ENCODE measurements at regions not wholly inside any gene's neighbourhood (a gene's known extent, or its start where the extent isn't known, plus 50 kb on each side); places are given as distances from the start of the nearest gene placed in this dataset.

GRCh38 chr9:38342532-38342931 is 50.0 kb upstream of the ALDH1B1 start:
- intact Hi-C loops (cut with micrococcal nuclease), result no loop called here
- H3K27ac Mint-ChIP-seq, result no peak overlapping the region
- no peak overlapping the region for H3K4me3 Mint-ChIP-seq (ENCODE audit: low read depth)
- no peak for DNase-seq (ENCODE audit: low spot score)
- no peaks in the 10 kb centered on the region for H3K4me1 Mint-ChIP-seq (ENCODE audit: low read depth)
- no peaks in the 10 kb centered on the region for H3K9me3 Mint-ChIP-seq
- no peaks in the 10 kb centered on the region for H3K27me3 Mint-ChIP-seq (ENCODE audit: low read depth)
- H3K36me3 Mint-ChIP-seq (ENCODE audit: low read depth), result no peaks in the 10 kb centered on the region

DNA sequence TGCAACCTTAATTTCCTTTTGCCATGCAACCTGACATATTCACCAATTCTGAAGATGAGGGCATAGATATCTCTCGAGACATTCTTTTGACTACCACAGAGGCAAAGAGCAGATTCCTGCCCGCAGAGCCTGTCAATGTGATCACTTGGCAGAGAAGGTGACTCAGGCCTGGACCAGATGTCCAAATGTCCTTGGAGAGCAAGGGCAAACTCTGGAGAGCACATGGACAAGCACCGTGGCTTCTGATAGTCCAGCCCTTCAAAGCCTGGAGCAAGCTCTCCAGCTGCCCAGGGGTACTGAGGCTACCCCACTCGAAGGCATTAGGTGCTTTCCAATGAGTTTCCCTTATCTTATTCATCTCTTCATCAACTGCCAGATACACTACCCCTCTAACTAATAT is 50.4 kb upstream of the ALDH1B1 start:
- Mint-ChIP-seq H3K9me3 (no peaks in the 10 kb centered on the region), H3K36me3 (ENCODE audit: low read depth) (no peaks in the 10 kb centered on the region), H3K27me3 (ENCODE audit: low read depth) (no peaks in the 10 kb centered on the region), H3K4me1 (ENCODE audit: low read depth) (no peaks in the 10 kb centered on the region), H3K27ac (no peak overlapping the region), H3K4me3 (ENCODE audit: low read depth) (no peak overlapping the region)
- no peak for DNase-seq (ENCODE audit: low spot score)
- intact Hi-C loops (cut with micrococcal nuclease), result no loop called here

GRCh38 chr9:38339496-38339895 is 53.0 kb upstream of the ALDH1B1 start:
- H3K27me3 Mint-ChIP-seq (ENCODE audit: low read depth), result no peaks in the 10 kb centered on the region
- intact Hi-C loops (cut with micrococcal nuclease), result no loop called here
- no peaks in the 10 kb centered on the region for H3K9me3 Mint-ChIP-seq
- no peak for DNase-seq (ENCODE audit: low spot score)
- H3K4me3 Mint-ChIP-seq (ENCODE audit: low read depth), result no peak overlapping the region
- no peaks in the 10 kb centered on the region for H3K4me1 Mint-ChIP-seq (ENCODE audit: low read depth)
- H3K27ac Mint-ChIP-seq, result no peak overlapping the region
- no peaks in the 10 kb centered on the region for H3K36me3 Mint-ChIP-seq (ENCODE audit: low read depth)

DNA sequence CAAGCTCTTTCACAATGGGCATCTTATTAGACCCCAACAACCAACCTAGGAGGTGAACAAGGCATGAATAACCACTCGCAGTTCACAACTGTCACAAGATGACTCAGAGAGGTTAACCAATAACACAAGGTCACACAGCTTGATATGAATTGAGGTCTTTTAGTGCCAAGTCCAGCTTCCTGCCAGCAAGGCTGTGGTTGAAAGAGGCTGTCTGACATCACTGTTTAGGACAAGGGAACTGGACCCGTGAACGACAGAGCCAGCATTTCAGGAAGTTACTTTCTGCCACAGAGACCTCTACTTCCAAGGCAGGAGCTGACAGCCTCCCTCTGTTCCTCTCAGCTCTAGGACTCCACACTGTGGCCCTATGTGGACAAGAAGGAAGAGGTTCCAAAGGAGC is 53.4 kb upstream of the ALDH1B1 start:
- Mint-ChIP-seq H3K36me3 (ENCODE audit: low read depth) (no peaks in the 10 kb centered on the region), H3K27ac (no peak overlapping the region)

GRCh38 chr9:38338342-38339018 is 54.0 kb upstream of the ALDH1B1 start:
- no peak overlapping the region for H3K27ac Mint-ChIP-seq
- H3K36me3 Mint-ChIP-seq (ENCODE audit: low read depth), result no peaks in the 10 kb centered on the region
- no peak for DNase-seq (ENCODE audit: low spot score)
- no peaks in the 10 kb centered on the region for H3K9me3 Mint-ChIP-seq
- intact Hi-C loops (cut with micrococcal nuclease), result no loop called here
- H3K4me1 Mint-ChIP-seq (ENCODE audit: low read depth), result no peaks in the 10 kb centered on the region
- H3K4me3 Mint-ChIP-seq (ENCODE audit: low read depth), result no peak overlapping the region
- no peaks in the 10 kb centered on the region for H3K27me3 Mint-ChIP-seq (ENCODE audit: low read depth)

More for the DNA sequence above, 53.4 kb upstream of the ALDH1B1 start:
- no peak overlapping the region for H3K4me3 Mint-ChIP-seq (ENCODE audit: low read depth)
- DNase-seq (ENCODE audit: low spot score), result no peak
- no peaks in the 10 kb centered on the region for H3K27me3 Mint-ChIP-seq (ENCODE audit: low read depth)
- intact Hi-C loops (cut with micrococcal nuclease), result no loop called here
- no peaks in the 10 kb centered on the region for H3K4me1 Mint-ChIP-seq (ENCODE audit: low read depth)
- H3K9me3 Mint-ChIP-seq, result no peaks in the 10 kb centered on the region

- Mint-ChIP-seq H3K9me3 (no peaks in the 10 kb centered on the region), H3K27me3 (ENCODE audit: low read depth) (no peaks in the 10 kb centered on the region), H3K4me1 (ENCODE audit: low read depth) (no peaks in the 10 kb centered on the region), H3K4me3 (ENCODE audit: low read depth) (no peak overlapping the region), H3K36me3 (ENCODE audit: low read depth) (no peaks in the 10 kb centered on the region), H3K27ac (no peak overlapping the region)
- no peak for DNase-seq (ENCODE audit: low spot score)
- intact Hi-C loops (cut with micrococcal nuclease), result no loop called here
Observed at GRCh38 chr9:38337706-38338264, 54.7 kb upstream of the ALDH1B1 start.

GRCh38 chr9:38337181-38337580 is 55.3 kb upstream of the ALDH1B1 start:
- Mint-ChIP-seq H3K36me3 (ENCODE audit: low read depth) (no peaks in the 10 kb centered on the region), H3K4me3 (ENCODE audit: low read depth) (no peak overlapping the region), H3K4me1 (ENCODE audit: low read depth) (no peaks in the 10 kb centered on the region), H3K9me3 (no peaks in the 10 kb centered on the region), H3K27ac (no peak overlapping the region), H3K27me3 (ENCODE audit: low read depth) (no peaks in the 10 kb centered on the region)
- intact Hi-C loops (cut with micrococcal nuclease), result no loop called here
- no peak for DNase-seq (ENCODE audit: low spot score)

- Mint-ChIP-seq H3K27ac (no peak overlapping the region), H3K9me3 (no peaks in the 10 kb centered on the region), H3K36me3 (ENCODE audit: low read depth) (no peaks in the 10 kb centered on the region), H3K4me3 (ENCODE audit: low read depth) (no peak overlapping the region), H3K27me3 (ENCODE audit: low read depth) (no peaks in the 10 kb centered on the region), H3K4me1 (ENCODE audit: low read depth) (no peaks in the 10 kb centered on the region)
- no peak for DNase-seq (ENCODE audit: low spot score)
- intact Hi-C loops (cut with micrococcal nuclease), result no loop called here
Observed at GRCh38 chr9:38336341-38336740, 56.2 kb upstream of the ALDH1B1 start.

DNA sequence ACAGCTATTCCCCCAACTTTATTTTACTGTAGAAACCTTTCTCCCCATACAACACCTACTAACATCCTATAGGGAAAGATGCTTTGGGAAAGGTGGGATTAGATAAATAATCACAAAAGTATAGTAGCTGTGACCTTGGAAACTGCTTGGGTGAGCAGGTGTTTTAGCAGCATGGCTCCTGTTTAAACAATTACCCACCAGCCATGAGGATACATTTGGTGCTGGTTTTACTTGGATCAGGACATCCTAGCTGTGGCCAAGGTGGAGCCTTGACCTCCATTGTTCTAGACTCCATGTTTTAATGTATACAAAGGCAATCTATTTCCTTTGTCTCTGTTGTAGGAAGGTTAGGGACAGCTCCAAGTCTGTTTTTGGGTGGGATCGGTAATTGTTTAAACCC is 56.8 kb upstream of the ALDH1B1 start:
- H3K4me1 Mint-ChIP-seq (ENCODE audit: low read depth), result no peaks in the 10 kb centered on the region
- intact Hi-C loops (cut with micrococcal nuclease), result no loop called here
- no peaks in the 10 kb centered on the region for H3K27me3 Mint-ChIP-seq (ENCODE audit: low read depth)
- no peak for DNase-seq (ENCODE audit: low spot score)
- H3K9me3 Mint-ChIP-seq, result no peaks in the 10 kb centered on the region
- H3K27ac Mint-ChIP-seq, result no peak overlapping the region
- no peak overlapping the region for H3K4me3 Mint-ChIP-seq (ENCODE audit: low read depth)
- no peaks in the 10 kb centered on the region for H3K36me3 Mint-ChIP-seq (ENCODE audit: low read depth)

DNA sequence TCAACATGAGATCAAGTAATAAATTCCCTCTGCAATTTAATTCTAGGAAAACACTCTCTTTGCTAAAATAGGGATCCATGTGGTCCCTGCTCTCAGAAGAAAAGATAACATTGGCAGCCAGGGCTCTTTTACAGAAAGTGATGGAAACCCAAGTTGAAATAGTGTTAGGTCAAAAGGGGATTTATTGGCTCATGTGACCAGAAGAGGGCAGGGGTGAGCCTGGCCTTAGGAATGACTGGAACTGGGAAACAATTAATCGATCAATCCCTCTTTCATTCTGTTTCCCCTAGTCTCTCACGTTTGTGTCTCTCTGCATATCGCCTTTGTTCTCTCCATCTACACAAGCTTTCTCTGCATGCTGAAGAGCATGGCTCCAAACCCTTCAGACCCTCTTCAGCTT is 58.3 kb upstream of the ALDH1B1 start:
- no peak overlapping the region for H3K4me3 Mint-ChIP-seq (ENCODE audit: low read depth)
- H3K27me3 Mint-ChIP-seq (ENCODE audit: low read depth), result no peaks in the 10 kb centered on the region
- no peaks in the 10 kb centered on the region for H3K4me1 Mint-ChIP-seq (ENCODE audit: low read depth)
- intact Hi-C loops (cut with micrococcal nuclease), result no loop called here
- H3K27ac Mint-ChIP-seq, result no peak overlapping the region
- DNase-seq (ENCODE audit: low spot score), result no peak
- no peaks in the 10 kb centered on the region for H3K36me3 Mint-ChIP-seq (ENCODE audit: low read depth)
- H3K9me3 Mint-ChIP-seq, result no peaks in the 10 kb centered on the region

DNA sequence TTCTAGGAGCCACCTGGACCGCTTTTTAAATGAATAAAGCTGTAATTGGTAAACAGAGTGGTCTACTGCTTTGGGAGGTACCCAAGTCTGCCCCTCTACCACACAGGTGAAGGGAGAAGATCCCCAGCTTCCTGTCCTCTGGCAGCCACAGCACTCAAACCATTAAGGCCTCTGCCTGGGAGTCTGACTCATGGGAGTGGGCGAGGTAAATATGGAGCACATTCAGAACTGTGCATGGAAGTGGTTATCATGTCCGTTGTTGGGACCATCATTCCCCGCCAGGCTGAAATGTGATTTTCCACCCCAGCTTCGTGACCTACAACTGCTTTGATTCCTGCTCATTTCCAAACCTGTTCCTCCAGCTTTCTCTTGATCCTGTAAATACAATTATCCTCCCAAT is 59.5 kb upstream of the ALDH1B1 start:
- no peak overlapping the region for H3K4me3 Mint-ChIP-seq (ENCODE audit: low read depth)
- intact Hi-C loops (cut with micrococcal nuclease), result no loop called here

DNA sequence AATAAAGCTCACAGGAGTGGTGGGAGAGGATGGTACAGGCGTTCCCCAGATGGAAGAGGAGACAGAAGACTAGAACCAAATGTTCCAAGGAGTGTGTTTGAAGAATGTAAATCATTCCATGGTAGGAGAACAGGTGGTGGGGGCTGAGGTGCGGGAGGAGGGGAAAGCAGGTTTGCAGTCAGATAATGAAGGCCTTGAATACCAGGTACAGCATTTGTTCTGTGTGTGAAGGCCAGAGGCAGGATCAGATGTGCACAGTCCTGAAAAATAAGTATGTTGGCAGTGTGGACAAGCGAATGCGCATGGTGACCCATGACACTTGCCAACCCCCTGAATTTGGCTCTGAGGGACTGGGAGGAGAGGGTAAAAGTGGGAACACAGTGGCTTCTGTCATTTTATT is 59.9 kb upstream of the ALDH1B1 start:
- intact Hi-C loops (cut with micrococcal nuclease), result no loop called here
- DNase-seq (ENCODE audit: low spot score), result no peak
- Mint-ChIP-seq H3K27ac (no peak overlapping the region), H3K4me1 (ENCODE audit: low read depth) (no peaks in the 10 kb centered on the region), H3K36me3 (ENCODE audit: low read depth) (no peaks in the 10 kb centered on the region), H3K27me3 (ENCODE audit: low read depth) (no peaks in the 10 kb centered on the region), H3K4me3 (ENCODE audit: low read depth) (no peak overlapping the region), H3K9me3 (no peaks in the 10 kb centered on the region)

More for the DNA sequence above, 59.5 kb upstream of the ALDH1B1 start:
- DNase-seq (ENCODE audit: low spot score), result no peak
- no peak overlapping the region for H3K27ac Mint-ChIP-seq
- no peaks in the 10 kb centered on the region for H3K9me3 Mint-ChIP-seq
- no peaks in the 10 kb centered on the region for H3K36me3 Mint-ChIP-seq (ENCODE audit: low read depth)
- H3K4me1 Mint-ChIP-seq (ENCODE audit: low read depth), result no peaks in the 10 kb centered on the region
- no peaks in the 10 kb centered on the region for H3K27me3 Mint-ChIP-seq (ENCODE audit: low read depth)

DNA sequence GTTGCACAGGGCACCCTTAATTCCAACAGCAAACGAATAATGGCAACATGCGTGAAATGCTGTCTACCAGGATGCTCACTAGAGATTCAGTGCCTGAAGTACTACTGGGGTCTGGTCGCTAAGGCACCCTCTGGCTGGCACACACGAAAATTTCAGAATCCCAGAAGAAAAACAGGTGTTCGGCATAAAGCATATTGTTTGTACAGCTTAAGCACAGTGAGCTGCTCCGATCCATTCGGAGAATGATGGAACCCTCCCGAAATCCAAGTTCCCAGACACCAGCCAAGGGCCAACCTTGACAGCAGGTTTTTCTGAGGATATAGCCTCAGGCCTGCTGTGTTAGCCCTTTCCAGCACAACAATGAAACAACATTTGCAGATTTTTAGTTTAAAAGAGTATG is 61.4 kb upstream of the ALDH1B1 start:
- Mint-ChIP-seq H3K4me3 (ENCODE audit: low read depth) (no peak overlapping the region), H3K27me3 (ENCODE audit: low read depth) (no peaks in the 10 kb centered on the region), H3K9me3 (no peaks in the 10 kb centered on the region), H3K4me1 (ENCODE audit: low read depth) (no peaks in the 10 kb centered on the region), H3K27ac (no peak overlapping the region), H3K36me3 (ENCODE audit: low read depth) (no peaks in the 10 kb centered on the region)
- DNase-seq (ENCODE audit: low spot score), result no peak
- intact Hi-C loops (cut with micrococcal nuclease), result no loop called here

GRCh38 chr9:38329968-38330367 is 62.5 kb upstream of the ALDH1B1 start:
- Mint-ChIP-seq H3K9me3 (no peaks in the 10 kb centered on the region), H3K27me3 (ENCODE audit: low read depth) (no peaks in the 10 kb centered on the region), H3K4me1 (ENCODE audit: low read depth) (no peaks in the 10 kb centered on the region), H3K4me3 (ENCODE audit: low read depth) (no peak overlapping the region), H3K36me3 (ENCODE audit: low read depth) (no peaks in the 10 kb centered on the region), H3K27ac (no peak overlapping the region)
- DNase-seq (ENCODE audit: low spot score), result no peak
- intact Hi-C loops (cut with micrococcal nuclease), result no loop called here

Measured in activated T-helper 2 cell treated with anti-CD3 and anti-CD28 coated beads, Interferon-gamma antibody, Interleukin-2, Interleukin-4, amounts not matched to agents 10 μg/mL and 5 μg/mL and 100 μg/mL, durations not matched to agents 14 hours and 24 hours and 36 hours (primary cell).